ENCODE measurements at regions not wholly inside any gene's neighbourhood (a gene's known extent, or its start where the extent isn't known, plus 50 kb on each side); places are given as distances from the start of the nearest gene placed in this dataset.

- Mint-ChIP-seq H3K36me3 (ENCODE audit: low read depth) (no peaks in the 10 kb centered on the region), H3K9me3 (no peaks in the 10 kb centered on the region), H3K27ac (no peak overlapping the region), H3K27me3 (peaks cover 8% of the 10 kb centered on the region), H3K4me1 (ENCODE audit: low read depth) (peaks cover 2% of the 10 kb centered on the region), H3K4me3 (no peak overlapping the region)
- ChIA-PET POLR2A (no interaction called here), CTCF (no interaction called here)
- no peak for ATAC-seq
- intact Hi-C loops (cut with micrococcal nuclease) = no loop called here
- TF ChIP-seq CTCF (IDR thresholded peaks at IDR 0.05) = no peak
- no peak for DNase-seq
These were observed 90.9 kb upstream of the WDR11 start for GRCh38 chr10:120760253-120760652.

- peaks cover under 1% of the 10 kb centered on the region for H3K27me3 Mint-ChIP-seq
These were observed 89.2 kb upstream of the WDR11 start for GRCh38 chr10:120761951-120762350.

GRCh38 chr10:120765226-120765803, 85.8 kb upstream of the WDR11 start:
- ATAC-seq (no peak), DNase-seq (no peak)
- Mint-ChIP-seq H3K27ac (no peak overlapping the region), H3K4me3 (no peak overlapping the region), H3K9me3 (no peaks in the 10 kb centered on the region), H3K27me3 (no peaks in the 10 kb centered on the region), H3K36me3 (ENCODE audit: low read depth) (no peaks in the 10 kb centered on the region), H3K4me1 (ENCODE audit: low read depth) (peaks cover 2% of the 10 kb centered on the region)
- TF ChIP-seq CTCF (IDR thresholded peaks at IDR 0.05) = no peak
- intact Hi-C loops (cut with micrococcal nuclease) = no loop called here
- POLR2A ChIA-PET = no interaction called here
- CTCF ChIA-PET = no interaction called here

More at GRCh38 chr10:120761951-120762350, 89.2 kb upstream of the WDR11 start:
- H3K27ac Mint-ChIP-seq = no peak overlapping the region
- no peak for TF ChIP-seq CTCF (IDR thresholded peaks at IDR 0.05)
- no peak overlapping the region for H3K4me3 Mint-ChIP-seq
- H3K4me1 Mint-ChIP-seq (ENCODE audit: low read depth) = peaks cover 2% of the 10 kb centered on the region
- no peaks in the 10 kb centered on the region for H3K9me3 Mint-ChIP-seq
- no peak for ATAC-seq
- H3K36me3 Mint-ChIP-seq (ENCODE audit: low read depth) = no peaks in the 10 kb centered on the region
- peak; percentile 3 for DNase-seq
- ChIA-PET POLR2A (no interaction called here), CTCF (no interaction called here)
- intact Hi-C loops (cut with micrococcal nuclease) = no loop called here

- POLR2A ChIA-PET = no interaction called here
- no peaks in the 10 kb centered on the region for H3K4me1 Mint-ChIP-seq (ENCODE audit: low read depth)
- H3K4me3 Mint-ChIP-seq = no peak overlapping the region
- no peaks in the 10 kb centered on the region for H3K9me3 Mint-ChIP-seq
- H3K36me3 Mint-ChIP-seq (ENCODE audit: low read depth) = no peaks in the 10 kb centered on the region
- DNase-seq = no peak
- intact Hi-C loops (cut with micrococcal nuclease) = no loop called here
- CTCF ChIA-PET = no interaction called here
- TF ChIP-seq CTCF (IDR thresholded peaks at IDR 0.05) = no peak
- ATAC-seq = no peak
- H3K27ac Mint-ChIP-seq = no peak overlapping the region
- H3K27me3 Mint-ChIP-seq = peaks cover 8% of the 10 kb centered on the region
These were observed 82.9 kb upstream of the WDR11 start for GRCh38 chr10:120768227-120768626.

GRCh38 chr10:120770496-120770895, 80.7 kb upstream of the WDR11 start:
- intact Hi-C loops (cut with micrococcal nuclease) = no loop called here
- no peak overlapping the region for H3K4me3 Mint-ChIP-seq
- H3K4me1 Mint-ChIP-seq (ENCODE audit: low read depth) = no peaks in the 10 kb centered on the region
- H3K27ac Mint-ChIP-seq = no peak overlapping the region
- no peak for DNase-seq
- POLR2A ChIA-PET = no interaction called here
- peaks cover 8% of the 10 kb centered on the region for H3K27me3 Mint-ChIP-seq
- H3K36me3 Mint-ChIP-seq (ENCODE audit: low read depth) = no peaks in the 10 kb centered on the region
- no peak for TF ChIP-seq CTCF (IDR thresholded peaks at IDR 0.05)
- ATAC-seq = no peak
- CTCF ChIA-PET = no interaction called here
- H3K9me3 Mint-ChIP-seq = no peaks in the 10 kb centered on the region
